GM21423 (cell line): ENCODE measurements at regions not wholly inside any gene's neighbourhood (a gene's known extent, or its start where the extent isn't known, plus 50 kb on each side); places are given as distances from the start of the nearest gene placed in this dataset.

Experiments
- ATAC-seq: cut with Tn5 transposase; IDR thresholded peaks from one replicate; pipeline ENCODE4 v1.9.1; 2021; ENCODE audit warnings: mild to moderate bottlenecking, moderate library complexity; ENCODE audit not compliant: unreplicated experiment

DNA sequence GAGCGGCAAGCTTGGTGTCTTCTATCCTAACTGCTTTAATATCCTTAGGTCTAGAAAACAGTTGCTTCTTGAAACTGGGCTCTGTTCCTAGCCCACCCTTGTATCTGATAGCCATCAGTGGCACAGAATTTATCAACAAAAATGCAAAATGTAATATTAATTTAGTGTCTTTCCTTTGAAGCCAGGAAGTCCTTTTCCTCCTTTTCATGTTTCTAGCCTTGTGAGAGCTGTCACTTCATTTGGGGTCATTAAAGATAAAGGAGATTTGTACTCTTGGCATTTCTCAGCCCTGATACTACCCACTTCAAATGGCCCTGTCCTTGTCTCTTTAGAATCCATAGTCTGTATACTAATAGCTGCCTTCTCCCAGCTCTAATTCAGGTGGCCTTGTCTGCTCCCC lies 111.0 kb downstream of the GAS1 start:
- no peak for ATAC-seq

DNA sequence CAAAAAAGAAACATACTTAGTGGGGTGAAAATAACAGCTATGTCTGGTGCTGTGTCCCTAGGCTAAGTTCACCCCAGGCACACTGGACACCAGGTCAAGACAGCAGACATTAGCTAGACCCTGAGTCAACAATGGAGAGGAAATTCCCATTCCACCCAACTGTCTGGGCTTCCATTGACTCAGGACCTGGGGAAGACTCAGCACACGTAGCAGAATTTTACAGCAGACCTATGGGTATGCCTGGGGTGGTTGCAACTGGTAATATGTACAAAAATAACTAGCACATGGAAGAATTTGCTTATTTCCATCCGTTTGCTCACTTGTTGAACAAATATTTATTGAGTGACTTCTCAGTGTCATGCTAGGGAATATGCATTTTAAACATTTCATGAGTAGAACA lies 117.0 kb downstream of the GAS1 start:
- no peak for ATAC-seq

DNA sequence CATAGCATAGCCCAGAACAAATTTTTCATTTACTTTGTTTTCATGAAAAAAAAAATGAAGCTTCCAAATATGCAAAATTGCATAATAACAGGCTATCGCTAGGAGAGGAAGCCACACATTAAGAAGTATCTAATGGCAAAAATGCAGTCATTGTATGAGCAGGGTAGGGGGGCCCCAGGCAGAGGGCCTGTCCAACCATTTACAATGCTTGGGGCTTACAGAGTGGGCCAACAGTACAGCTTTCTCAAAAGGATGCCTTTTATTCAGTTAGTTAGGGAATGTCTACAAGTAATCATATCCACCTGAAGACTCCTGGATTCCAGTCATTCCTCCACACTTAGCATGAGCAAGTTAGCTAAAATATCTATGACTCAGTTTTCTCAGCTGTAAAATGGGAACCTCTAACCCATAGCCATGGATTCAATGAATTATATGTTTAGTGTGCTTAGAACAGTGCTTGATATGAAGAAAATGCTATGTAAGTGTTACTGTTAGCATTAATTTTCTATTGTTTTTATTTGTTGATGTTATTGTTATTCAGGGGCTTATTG lies 117.7 kb downstream of the GAS1 start:
- no peak for ATAC-seq

DNA sequence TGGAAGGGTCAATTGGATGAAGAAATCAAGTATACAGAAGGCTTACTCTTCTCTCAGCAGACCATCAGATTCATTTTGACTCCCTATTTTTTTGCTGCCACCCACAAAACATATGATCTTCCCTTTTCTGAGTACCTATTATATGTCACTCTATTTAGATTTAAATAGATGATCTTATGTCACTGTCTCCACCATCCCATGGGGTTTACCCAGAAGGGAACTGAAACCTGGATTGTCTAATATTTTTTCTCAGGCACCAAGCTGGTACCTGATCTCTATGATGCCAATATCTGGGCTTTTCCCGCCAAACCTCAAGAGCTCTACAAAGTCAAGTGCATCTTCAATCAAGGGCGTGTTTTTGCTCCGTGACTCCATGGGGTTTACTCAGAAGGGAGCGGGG lies 118.7 kb downstream of the GAS1 start:
- no peak for ATAC-seq

DNA sequence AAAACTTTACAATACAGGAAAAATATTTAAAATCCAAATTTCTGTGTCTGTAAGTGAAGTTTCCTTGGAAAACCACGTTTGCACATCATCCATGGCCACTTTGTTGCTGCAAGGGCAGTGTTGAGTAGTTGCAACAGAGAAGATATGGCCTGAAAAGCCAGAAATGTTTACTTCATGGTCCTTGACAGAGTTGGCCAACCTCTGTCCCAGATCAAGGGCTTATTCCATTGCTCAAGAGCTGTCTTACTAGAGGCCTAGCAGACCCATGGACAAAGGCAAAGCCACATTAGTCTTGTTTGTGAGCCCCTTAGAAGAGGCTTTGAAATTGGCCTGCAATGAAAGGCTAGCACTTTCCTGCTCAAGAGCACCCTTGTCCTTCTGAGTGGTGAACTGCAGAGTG lies 119.4 kb downstream of the GAS1 start:
- ATAC-seq = no peak

DNA sequence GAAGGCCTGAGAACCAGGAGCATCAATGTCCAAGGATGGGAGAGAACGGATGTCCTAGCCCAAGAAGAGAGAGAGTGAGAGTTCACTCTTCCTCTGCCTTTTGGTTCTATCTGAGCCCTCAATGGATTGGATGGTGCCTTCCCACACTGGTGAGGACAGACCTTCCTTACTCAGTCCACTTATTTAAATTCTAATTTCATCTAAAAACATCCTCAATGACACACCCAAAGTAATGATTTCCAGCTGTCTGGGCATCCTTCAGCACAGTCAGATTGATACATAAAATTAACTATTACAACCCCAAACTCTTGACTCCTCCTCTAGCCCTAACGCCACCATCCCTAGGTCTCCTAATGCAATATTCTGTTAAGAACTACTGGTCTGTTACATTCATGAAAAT lies 122.0 kb downstream of the GAS1 start:
- no peak for ATAC-seq

DNA sequence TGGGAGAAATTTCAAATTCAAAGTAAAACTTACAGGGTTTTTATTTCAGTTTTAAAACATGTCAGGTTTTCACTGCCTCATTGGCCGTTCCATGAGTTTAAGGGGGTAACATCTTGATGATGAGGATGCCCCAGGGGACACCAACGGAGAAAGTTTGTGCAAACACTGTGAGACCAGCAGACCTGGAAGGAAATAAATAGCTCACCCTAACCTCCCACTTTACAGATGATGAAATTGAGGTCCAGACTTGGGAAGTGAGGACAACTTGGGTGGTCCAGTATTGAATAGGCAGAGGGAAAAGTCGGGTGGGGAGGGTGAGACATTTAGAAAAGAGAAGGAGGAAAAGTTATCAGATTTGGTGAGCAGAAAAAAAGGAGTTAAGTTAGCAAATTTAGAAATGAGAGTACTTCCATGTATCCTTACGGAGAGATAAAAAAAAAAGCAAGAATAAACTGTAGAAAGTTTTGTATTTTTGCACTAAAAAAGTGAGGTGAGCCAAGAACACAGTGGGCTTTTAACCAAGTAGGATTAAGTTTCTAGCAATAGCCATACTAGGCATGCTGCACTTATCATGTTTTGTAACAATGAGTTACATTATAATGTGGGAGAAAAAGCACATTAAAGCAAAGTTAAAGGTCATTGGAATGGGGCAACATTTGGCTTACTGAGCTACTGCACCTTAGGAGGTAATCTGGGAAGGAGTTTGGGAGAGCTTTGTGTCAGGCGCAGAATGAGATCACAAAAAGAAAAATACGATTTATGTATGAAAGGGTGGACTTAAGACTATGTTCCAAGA lies 125.1 kb downstream of the GAS1 start:
- ATAC-seq = no peak

DNA sequence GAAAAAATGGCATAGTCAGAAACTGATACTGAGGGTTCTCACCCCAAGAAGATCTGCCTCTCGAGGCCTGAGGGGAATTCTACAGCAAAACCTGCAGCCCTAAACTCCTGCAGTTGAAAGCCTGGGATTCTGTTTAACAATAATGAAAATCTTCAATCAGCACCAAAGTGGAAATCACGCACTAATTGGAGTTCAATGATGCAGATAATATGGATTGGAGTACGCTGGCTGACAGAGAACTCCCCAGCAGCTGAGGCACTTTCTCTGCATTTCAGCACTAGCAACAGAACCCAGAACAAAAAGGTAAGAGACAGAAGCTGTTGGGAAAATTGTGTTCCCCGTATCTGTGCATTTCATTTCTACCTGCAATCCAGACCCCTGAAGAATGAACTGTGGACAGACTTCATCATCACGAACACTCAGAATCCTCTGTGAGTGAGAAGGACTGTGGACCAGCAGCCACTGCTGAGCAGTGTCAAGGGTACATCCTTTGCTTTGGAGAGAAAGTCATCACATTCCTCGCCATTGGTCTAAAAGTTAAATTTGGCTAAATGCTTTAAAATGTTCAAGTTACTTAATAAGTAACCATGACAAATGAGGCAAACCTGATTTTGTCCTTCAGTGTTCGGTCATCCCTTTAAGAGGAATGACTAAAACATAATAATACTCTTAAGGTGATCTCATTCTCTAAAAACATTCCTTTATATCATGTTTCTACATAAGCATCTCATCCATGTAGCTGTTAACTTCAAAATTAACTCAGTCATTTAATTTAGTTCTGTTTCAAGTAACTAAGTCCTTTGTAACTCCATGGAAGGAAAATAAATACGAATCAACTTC lies 126.1 kb downstream of the GAS1 start:
- no peak for ATAC-seq

DNA sequence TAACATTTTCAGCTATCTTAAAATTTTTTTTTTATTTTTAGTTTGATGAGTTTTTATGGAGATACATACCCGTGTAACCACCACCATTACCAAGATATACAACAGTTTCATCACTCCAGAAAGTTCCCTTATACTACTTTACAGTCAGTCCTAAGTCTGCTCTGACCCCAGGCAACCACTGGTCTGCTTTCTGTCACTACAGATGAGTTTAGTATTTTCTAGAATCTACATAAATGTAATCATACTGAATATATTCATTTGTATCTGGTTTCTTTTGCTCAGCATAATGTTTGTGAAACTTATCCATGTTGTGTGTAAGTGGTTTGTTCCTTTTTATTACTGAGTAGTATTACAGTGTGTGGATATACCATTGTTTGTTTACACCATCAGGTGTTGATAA lies 127.8 kb downstream of the GAS1 start:
- ATAC-seq = no peak

DNA sequence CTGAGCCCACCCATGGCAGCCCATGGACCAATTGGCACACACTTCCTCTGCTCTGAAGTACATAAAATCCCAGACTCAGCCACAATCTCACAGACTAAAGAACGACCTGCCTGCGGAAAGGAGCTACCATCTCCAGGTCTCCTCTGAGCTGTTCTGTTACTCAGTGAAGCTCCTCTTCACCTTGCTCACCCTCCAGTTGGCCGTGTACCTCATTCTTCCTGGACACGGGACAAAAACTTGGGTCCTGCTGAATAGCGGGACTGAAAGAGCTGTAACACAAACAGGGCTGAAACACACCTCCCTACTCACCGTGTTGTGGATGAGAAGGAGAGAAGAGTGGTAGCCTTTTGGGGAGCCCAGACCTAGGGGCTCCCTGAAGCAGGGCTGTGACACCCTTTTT lies 128.7 kb downstream of the GAS1 start:
- no peak for ATAC-seq

DNA sequence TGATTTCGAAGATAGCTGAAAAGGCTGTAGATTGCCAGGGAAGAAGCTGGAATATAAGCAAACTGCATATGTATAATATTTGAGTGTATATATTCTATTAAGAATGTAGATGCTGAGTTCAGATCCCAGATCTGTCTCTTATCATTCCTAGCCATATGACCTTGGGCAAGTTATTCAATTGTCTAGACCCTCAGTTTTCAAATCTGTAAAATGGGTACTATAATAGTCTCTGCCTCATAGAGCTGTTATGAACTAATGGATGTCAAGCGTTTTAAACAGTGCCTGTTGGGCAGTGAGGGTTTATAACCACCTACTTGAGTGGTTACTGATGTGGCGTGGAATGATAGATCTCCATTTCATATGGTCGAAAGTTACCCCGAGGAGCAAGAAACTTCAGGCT lies 130.4 kb downstream of the GAS1 start:
- no peak for ATAC-seq

DNA sequence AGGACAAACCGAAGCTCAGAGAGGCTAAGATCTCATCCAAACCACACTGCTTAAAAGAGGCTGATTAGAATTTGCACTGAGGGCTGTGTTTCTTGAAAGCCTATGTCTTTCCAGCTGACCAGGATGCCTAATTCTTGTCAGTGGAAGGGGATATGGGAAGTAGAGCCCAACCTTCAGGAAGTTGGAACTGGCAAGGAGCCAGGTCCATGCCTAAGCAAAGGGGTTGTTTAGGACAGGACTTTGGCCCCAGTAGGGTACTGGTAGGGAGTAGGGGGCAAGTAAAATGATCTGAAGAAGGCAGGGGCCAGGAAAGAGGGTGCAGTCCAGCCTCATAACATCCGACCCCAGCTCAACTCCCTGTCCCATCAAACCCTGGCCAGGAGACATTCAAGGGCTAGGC lies 130.9 kb downstream of the GAS1 start:
- ATAC-seq = no peak

DNA sequence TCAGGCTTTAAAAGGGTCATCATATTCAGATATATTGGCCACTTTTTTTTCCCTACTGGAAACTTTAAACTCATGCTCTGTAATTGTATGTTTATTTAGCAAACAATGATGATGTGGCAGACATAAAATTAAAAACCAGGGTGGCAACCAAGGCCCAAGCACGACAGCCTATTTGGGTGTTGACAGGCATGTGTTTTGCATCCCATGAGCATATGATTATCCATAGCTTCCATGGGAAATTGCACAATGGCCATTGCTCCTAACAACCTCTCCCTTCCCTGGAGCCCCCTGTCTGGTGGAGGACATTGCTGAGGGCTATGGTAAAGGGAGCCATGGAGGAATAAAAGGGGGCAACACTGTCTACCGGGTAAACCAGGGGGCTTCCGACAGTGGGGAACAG lies 134.7 kb downstream of the GAS1 start:
- ATAC-seq = no peak

DNA sequence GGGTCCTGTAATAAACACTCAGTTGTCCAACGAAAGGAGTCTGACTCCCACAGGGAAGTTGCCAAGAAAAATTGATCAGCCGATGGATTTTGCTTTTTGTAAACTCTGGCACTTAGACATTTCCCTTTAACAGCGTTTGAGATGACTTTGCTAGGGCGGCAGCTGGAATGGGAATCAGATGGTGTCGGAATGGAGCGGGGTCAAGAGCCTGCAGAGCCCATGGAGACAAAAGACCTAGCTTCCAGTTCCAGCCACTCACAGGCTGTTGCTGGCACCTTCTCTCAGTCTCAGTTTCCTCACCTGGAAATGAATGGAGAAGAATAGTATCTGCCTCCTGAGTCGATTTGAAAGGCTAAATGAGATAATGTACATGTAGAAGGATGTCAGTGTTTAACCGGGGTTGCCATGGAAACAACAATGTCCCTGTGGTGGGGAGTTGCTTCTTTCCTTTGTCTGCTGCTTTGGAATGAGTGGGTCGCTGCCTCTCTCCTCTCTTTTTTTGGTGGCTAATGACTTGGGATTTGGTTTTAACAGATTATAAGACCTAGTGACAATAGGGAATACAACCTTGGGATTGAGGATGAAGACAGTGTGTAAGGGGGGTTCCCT lies 137.4 kb downstream of the GAS1 start:
- no peak for ATAC-seq

DNA sequence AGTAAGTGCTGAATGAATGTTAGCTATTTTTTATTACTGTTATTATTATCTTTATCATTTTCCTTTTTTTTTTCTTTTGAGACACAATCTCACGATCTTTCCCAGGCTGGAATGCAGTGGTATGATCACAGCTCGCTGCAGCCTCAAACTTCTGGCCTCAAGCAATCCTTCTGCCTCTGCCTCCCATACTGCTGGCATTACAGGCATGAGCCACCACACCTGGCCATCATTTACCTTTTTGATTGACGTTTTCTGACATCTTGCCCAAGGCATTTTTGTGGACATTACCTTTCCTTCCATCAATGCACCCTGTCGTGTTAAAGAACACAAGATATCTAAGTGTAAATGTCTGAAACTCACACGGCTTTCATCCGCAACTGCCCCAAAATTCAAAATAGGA lies 138.2 kb downstream of the GAS1 start:
- no peak for ATAC-seq

DNA sequence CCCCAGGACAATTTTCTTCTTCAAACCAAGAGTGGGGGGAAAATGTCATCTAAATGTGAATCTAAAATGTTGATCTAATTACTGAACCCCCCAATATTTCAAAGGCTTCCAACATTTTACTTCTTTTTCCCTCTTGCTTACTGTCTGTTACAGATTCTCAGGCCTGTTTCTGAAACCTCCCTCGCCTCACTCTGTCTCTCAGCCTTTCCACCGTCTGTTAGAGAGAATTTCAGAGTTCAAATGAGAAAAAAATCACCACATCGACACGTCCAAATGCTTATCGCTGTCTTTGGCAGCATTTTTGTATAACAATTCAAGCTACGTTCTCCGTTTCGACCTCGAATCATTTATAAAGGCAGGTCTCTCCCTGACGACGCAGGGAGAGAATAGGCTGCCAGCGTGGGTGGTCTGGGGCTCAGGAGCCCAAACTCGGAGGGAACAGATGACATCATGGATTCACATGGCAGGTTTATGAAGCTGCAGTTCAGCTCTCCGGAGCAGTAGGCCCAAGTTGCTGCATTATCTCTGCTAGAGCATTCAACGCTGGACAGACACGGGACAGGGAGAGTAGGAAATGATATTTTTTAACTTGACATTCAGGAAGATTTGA lies 139.8 kb downstream of the GAS1 start:
- no peak for ATAC-seq

DNA sequence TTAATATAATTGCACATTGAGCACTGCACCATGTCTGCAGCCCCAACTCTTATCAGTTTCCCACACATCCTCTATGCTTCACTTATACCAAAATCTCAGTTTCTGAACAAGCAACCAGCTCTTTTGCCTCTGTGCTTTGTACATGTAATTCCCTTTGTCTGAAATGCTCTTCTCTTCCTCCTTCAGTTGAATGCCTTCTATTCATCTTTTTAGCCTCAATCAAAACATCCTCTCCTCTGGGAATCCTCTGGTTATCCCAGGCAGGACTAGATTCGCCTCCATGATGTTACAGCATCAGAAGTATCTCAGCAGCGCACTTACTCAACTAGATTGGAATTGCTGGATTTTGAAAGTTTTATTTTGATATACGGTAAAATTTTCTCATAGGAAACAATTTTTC lies 143.3 kb downstream of the GAS1 start:
- no peak for ATAC-seq

DNA sequence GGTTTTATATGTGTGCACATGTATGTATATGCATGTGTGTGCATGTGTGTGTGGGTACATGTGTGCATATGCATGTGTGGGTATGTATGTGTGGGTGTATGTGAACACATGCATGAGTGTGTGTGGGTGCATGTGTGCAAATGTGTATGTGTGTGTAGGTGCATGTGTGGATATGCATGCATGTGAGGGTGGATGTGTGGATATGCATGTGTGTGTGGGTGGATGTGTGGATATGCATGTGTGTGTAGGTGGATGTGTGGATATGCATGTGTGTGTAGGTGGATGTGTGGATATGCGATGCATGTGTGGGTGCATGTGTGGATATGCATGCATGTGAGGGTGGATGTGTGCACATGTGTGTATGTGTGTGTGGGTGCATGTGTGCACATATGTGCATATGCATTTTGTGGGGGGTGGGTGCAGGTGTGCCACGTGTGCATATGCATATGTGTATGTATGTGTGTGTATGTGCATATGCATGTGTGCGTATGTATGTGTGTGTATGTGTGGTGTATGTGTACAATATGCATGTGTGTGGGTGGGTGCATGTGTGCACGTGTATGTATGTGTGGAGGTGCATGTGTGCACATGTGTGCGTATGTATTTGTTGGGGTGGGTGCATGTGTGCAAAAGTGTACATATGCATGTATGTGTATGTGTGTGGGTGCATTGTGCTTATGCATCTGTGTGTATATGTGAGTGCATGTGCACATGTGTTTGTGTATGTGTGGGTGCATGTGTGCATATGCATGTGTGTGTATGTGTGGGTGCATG lies 144.2 kb downstream of the GAS1 start:
- ATAC-seq = no peak

DNA sequence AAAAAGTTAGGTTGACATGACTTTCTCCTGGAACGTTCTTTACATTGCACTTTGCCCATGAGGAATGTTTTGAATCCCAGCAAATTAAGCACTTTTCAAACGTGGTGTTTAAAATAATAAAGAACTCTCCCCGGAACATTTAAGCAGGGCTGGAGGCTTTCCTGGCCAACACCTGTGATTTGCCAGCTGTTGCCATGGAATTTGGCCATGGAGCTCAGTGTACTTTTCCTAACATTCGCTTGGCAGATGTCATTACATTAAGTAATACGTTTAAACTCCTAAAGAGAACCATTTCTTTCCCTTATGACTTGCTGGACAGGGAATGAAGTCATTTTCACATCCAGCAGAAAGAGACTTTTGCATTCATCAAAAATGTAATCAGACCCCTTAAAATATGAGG lies 146.1 kb downstream of the GAS1 start:
- no peak for ATAC-seq

DNA sequence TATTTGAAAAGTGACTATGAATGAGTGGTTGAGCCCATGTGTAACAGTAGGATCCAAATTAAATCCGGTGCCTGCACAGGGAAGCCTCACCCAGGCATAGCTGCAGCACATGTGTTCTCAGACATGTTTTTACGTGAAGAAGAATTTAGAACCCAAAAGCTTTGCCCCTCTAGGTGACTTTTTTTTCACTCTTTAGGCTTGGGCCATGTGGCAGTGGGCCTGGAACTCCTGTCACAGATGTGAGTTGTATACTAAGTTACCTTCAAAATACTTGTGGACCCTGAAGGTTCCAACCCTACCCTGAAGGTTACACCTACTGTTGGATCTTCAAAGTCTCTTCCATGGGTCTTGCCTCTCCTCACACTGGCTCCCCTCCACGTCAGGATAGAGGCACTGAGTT lies 146.6 kb downstream of the GAS1 start:
- ATAC-seq = no peak

DNA sequence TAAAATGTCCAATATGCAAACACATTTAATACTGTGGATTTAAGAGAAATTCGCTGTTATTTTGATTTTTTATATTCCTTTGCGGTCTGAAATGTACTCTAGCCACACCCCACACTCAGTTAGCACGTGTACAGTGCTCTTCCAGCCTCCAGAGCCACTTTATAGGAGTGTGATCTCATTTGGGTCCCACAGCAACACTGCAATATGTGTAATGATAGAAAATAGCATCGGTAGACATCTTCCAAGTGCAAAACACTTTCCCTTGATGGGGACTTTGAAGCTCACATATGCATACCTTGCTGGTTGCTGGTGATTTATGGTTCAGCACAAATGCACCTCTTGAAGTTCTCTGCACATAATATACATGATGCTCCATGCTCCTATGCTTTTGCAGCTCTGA lies 148.3 kb downstream of the GAS1 start:
- ATAC-seq = no peak
